ENCODE measurements at regions not wholly inside any gene's neighbourhood (a gene's known extent, or its start where the extent isn't known, plus 50 kb on each side); places are given as distances from the start of the nearest gene placed in this dataset.
A peak's percentile ranks its signal among the peaks of the same experiment; 100 is the strongest.

DNA sequence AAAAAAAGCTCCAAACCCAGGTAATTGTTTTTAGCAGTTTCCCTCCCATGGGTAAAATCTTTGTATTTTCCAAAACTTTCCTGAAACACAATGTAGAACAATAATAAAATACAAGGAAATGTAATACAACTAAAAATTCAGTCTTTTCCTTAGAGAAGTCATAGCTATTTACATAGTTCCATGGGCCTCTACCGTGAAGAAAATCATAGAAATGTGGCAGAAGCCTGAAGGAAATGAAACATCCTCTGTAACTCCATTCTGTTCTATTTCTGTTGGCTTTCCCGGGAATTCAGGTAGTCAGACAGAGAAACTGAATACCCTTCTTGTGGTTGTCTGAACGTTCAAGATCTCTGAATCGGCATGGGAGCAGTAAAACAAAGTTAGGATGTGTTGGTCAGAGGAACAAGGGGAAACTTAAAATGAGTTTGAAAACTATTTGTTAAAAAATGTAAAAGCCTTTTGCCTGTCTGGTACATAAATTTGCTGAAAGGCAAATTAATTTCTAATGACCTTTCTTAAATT, 202.4 kb upstream of the ZNF608 start:
- Histone ChIP-seq H3K9me2 (ENCODE audit: insufficient read depth, low read length) (no peaks in the 10 kb centered on the region), H3K4me3 (ENCODE audit: low read depth, low read length, poor library complexity, severe bottlenecking) (no peak overlapping the region), H2AFZ (ENCODE audit: low read length) (no peak overlapping the region), H3K9me3 (ENCODE audit: low read length) (peaks cover 18% of the 10 kb centered on the region), H3K36me3 (ENCODE audit: insufficient read depth, low read length) (peaks cover 11% of the 10 kb centered on the region), H3K4me2 (ENCODE audit: low read length) (no peak overlapping the region), H3K4me1 (ENCODE audit: insufficient read depth, low read length, poor library complexity, severe bottlenecking) (peaks cover 22% of the 10 kb centered on the region), H4K20me1 (ENCODE audit: insufficient read depth, low read length) (no peaks in the 10 kb centered on the region), H3K79me2 (ENCODE audit: insufficient read depth, low read depth, low read length) (no peaks in the 10 kb centered on the region), H3K27ac (ENCODE audit: low read depth, low read length, poor library complexity, severe bottlenecking) (no peak overlapping the region)
- no peak for TF ChIP-seq EZH2phosphoT487 (IDR thresholded peaks at IDR 0.05; ENCODE audit: borderline replicate concordance, low read depth, low read length)
- TF ChIP-seq, protein P1, sequence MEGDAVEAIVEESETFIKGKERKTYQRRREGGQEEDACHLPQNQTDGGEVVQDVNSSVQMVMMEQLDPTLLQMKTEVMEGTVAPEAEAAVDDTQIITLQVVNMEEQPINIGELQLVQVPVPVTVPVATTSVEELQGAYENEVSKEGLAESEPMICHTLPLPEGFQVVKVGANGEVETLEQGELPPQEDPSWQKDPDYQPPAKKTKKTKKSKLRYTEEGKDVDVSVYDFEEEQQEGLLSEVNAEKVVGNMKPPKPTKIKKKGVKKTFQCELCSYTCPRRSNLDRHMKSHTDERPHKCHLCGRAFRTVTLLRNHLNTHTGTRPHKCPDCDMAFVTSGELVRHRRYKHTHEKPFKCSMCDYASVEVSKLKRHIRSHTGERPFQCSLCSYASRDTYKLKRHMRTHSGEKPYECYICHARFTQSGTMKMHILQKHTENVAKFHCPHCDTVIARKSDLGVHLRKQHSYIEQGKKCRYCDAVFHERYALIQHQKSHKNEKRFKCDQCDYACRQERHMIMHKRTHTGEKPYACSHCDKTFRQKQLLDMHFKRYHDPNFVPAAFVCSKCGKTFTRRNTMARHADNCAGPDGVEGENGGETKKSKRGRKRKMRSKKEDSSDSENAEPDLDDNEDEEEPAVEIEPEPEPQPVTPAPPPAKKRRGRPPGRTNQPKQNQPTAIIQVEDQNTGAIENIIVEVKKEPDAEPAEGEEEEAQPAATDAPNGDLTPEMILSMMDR (conservative IDR thresholded peaks at IDR 0.05; ENCODE audit: low read length): no peak
- ChIA-PET CTCF (ENCODE audit: unreplicated experiment) (no interaction called here), POLR2A (interaction anchor here (0.6 kb wide), 1 partner anchor 27 kb away, joined by 3 read pairs; no protein-coding TSS in a partner anchor)
- no TSS peak for BruUV-seq (replicated peaks)
- DNase-seq (ENCODE audit: low spot score): no peak
- intact Hi-C loops (cut with micrococcal nuclease; ENCODE audit: unreplicated experiment): no loop called here

DNA sequence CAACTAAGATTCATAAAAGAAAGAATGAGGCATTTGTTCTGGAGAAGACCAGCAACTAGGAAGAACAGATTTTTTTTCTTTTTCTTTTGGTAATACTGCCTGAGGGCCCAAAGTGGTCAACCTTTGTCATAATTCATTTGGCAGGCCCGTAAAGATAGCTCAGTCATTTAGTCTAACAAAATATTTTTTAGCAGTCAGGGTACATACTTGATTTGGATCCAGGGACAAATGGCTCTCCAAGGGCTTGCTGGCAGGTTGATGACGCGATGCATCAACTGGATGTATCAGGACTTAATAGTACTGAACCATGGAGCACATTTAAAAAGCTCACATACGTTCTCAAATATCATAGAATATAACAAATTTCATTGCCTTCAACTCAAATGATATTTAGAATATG, 203.4 kb upstream of the ZNF608 start:
- ChIA-PET CTCF (ENCODE audit: unreplicated experiment) (no interaction called here), POLR2A (interaction anchor here (0.6 to 2.0 kb wide), 5 partner anchors 9 to 376 kb away, joined by 4 to 13 read pairs (median 6); no protein-coding TSS in a partner anchor)
- BruUV-seq (replicated peaks): no TSS peak
- Histone ChIP-seq H3K4me1 (ENCODE audit: insufficient read depth, low read length, poor library complexity, severe bottlenecking) (peaks cover 22% of the 10 kb centered on the region), H3K36me3 (ENCODE audit: insufficient read depth, low read length) (peaks cover 11% of the 10 kb centered on the region), H4K20me1 (ENCODE audit: insufficient read depth, low read length) (no peaks in the 10 kb centered on the region), H2AFZ (ENCODE audit: low read length) (no peak overlapping the region), H3K4me2 (ENCODE audit: low read length) (no peak overlapping the region), H3K27ac (ENCODE audit: low read depth, low read length, poor library complexity, severe bottlenecking) (no peak overlapping the region), H3K4me3 (ENCODE audit: low read depth, low read length, poor library complexity, severe bottlenecking) (no peak overlapping the region), H3K79me2 (ENCODE audit: insufficient read depth, low read depth, low read length) (no peaks in the 10 kb centered on the region), H3K9me2 (ENCODE audit: insufficient read depth, low read length) (no peaks in the 10 kb centered on the region), H3K9me3 (ENCODE audit: low read length) (peaks cover 18% of the 10 kb centered on the region)
- DNase-seq (ENCODE audit: low spot score): no peak
- intact Hi-C loops (cut with micrococcal nuclease; ENCODE audit: unreplicated experiment): loop anchor here (5.0 kb wide), 1 partner anchor 57 kb away; no protein-coding TSS in a partner anchor
- no peak for TF ChIP-seq EZH2phosphoT487 (IDR thresholded peaks at IDR 0.05; ENCODE audit: borderline replicate concordance, low read depth, low read length)
- TF ChIP-seq, protein P1 (conservative IDR thresholded peaks at IDR 0.05; ENCODE audit: low read length): no peak

DNA sequence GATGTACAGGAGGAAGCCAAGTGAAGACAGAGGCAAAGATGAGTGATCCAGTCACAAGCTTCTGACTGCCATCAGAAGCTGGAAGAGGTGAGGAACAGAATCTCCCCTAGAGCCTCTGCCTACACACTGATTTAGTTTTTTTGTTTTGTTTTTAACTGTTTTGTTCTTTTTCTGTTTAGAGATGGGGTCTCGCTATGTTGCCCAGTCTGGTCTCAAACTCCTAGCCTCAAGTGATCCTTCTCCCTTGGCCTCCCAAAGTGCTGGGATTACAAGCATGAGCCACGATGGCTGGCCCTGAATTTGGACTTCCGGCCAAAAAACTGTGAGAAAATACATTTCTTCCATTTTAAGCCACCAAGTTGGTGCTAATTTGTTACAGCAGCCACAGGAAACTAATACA, 204.7 kb upstream of the ZNF608 start:
- no peaks in the 10 kb centered on the region for H4K20me1 ChIP-seq (ENCODE audit: insufficient read depth, low read length)
- H3K27ac ChIP-seq (ENCODE audit: low read depth, low read length, poor library complexity, severe bottlenecking): peak overlapping the region; percentile 56
- ChIA-PET POLR2A (interaction anchor here (0.6 to 2.1 kb wide), 14 partner anchors 10 to 202 kb away, joined by 3 to 13 read pairs (median 4); no protein-coding TSS in a partner anchor), CTCF (ENCODE audit: unreplicated experiment) (interaction anchor here (0.5 to 1.1 kb wide), 2 partner anchors 30 to 119 kb away, joined by 3 to 4 read pairs; no protein-coding TSS in a partner anchor)
- no TSS peak for BruUV-seq (replicated peaks)
- TF ChIP-seq EZH2phosphoT487 (IDR thresholded peaks at IDR 0.05; ENCODE audit: borderline replicate concordance, low read depth, low read length): no peak
- TF ChIP-seq, protein P1 (conservative IDR thresholded peaks at IDR 0.05; ENCODE audit: low read length): no peak
- no peaks in the 10 kb centered on the region for H3K79me2 ChIP-seq (ENCODE audit: insufficient read depth, low read depth, low read length)
- no peaks in the 10 kb centered on the region for H3K9me2 ChIP-seq (ENCODE audit: insufficient read depth, low read length)
- intact Hi-C loops (cut with micrococcal nuclease; ENCODE audit: unreplicated experiment): loop anchor here (5.0 kb wide), 1 partner anchor 56 kb away; no protein-coding TSS in a partner anchor
- H3K36me3 ChIP-seq (ENCODE audit: insufficient read depth, low read length): peaks cover 11% of the 10 kb centered on the region
- no peak for DNase-seq (ENCODE audit: low spot score)
- H2AFZ ChIP-seq (ENCODE audit: low read length): peak overlapping the region; percentile 98; the same call in 1 of the 2 replicates
- peak overlapping the region; percentile 48; the same call in 1 of the 2 replicates for H3K4me2 ChIP-seq (ENCODE audit: low read length)
- no peak overlapping the region for H3K4me3 ChIP-seq (ENCODE audit: low read depth, low read length, poor library complexity, severe bottlenecking)
- peaks cover 18% of the 10 kb centered on the region for H3K9me3 ChIP-seq (ENCODE audit: low read length)
- H3K4me1 ChIP-seq (ENCODE audit: insufficient read depth, low read length, poor library complexity, severe bottlenecking): peaks cover 22% of the 10 kb centered on the region
